ENCODE measurements at regions not wholly inside any gene's neighbourhood (a gene's known extent, or its start where the extent isn't known, plus 50 kb on each side); places are given as distances from the start of the nearest gene placed in this dataset.

- TF ChIP-seq MYBL2 (IDR thresholded peaks at IDR 0.05; ENCODE audit: low read depth) (no peak), MYBL2 (CRISPR knock-in tag; IDR thresholded peaks at IDR 0.05; ENCODE audit: borderline replicate concordance) (no peak), TFAP4 (CRISPR knock-in tag; IDR thresholded peaks at IDR 0.05; ENCODE audit: borderline replicate concordance) (no peak), XRCC3 (IDR thresholded peaks at IDR 0.05) (no peak), NFIC (IDR thresholded peaks at IDR 0.05) (no peak), GMEB1 (CRISPR knock-in tag; IDR thresholded peaks at IDR 0.05) (no peak), PBX2 (CRISPR knock-in tag; IDR thresholded peaks at IDR 0.05; ENCODE audit: low read depth) (no peak), PBX2 (tag; conservative IDR thresholded peaks at IDR 0.05; ENCODE audit: low read depth) (no peak), IRF9 (tag; IDR thresholded peaks at IDR 0.05) (no peak), MAX (CRISPR knock-in tag; IDR thresholded peaks at IDR 0.05) (no peak)
These were observed 276.5 kb upstream of the FN1 start for GRCh38 chr2:215712219-215712868.
